DND-41 (cell line): ENCODE measurements at regions not wholly inside any gene's neighbourhood (a gene's known extent, or its start where the extent isn't known, plus 50 kb on each side); places are given as distances from the start of the nearest gene placed in this dataset.

Source experiments
- ATAC-seq: fragments of 200-7000 bp; cut with Tn5 transposase; 3 replicates; pipeline ENCODE4 v1.9.1; 2021; ENCODE audit warnings: low read depth; ENCODE audit not compliant: insufficient read depth
- DNase-seq: peaks from one replicate; pipeline ENCODE4 v3.0.0-alpha.2; 2020
- H2AFZ ChIP-seq: 2 replicates; pipeline ENCODE4 v1.6.0; 2012; ENCODE audit warnings: low read depth, low read length
- H3K27ac ChIP-seq: 2 replicates; pipeline ENCODE4 v1.5.1; 2012; ENCODE audit warnings: low read length, inconsistent platforms
- H3K27me3 ChIP-seq: fragments of 200-600 bp; sonication (generic); 2 replicates; pipeline ENCODE4 v1.6.0; 2012; ENCODE audit warnings: low read length, mild to moderate bottlenecking, inconsistent platforms; ENCODE audit not compliant: insufficient read depth, poor library complexity
- H3K36me3 ChIP-seq: 2 replicates; pipeline ENCODE4 v1.5.1; 2012; ENCODE audit warnings: low read length, inconsistent platforms; ENCODE audit not compliant: insufficient read depth
- H3K4me1 ChIP-seq: 2 replicates; pipeline ENCODE4 v1.5.1; 2012; ENCODE audit warnings: mild to moderate bottlenecking, low read length; ENCODE audit not compliant: insufficient read depth
- H3K4me2 ChIP-seq: 2 replicates; pipeline ENCODE4 v1.6.0; 2012; ENCODE audit warnings: mild to moderate bottlenecking, moderate library complexity, low read length, inconsistent platforms; ENCODE audit not compliant: insufficient read depth
- H3K4me3 ChIP-seq, 2 experiments: fragments of 200-600 bp in 1 of 2; shearing (Covaris generic) in 1 of 2; 2 replicates each; pipeline ENCODE4 v1.5.1; 2012 to 2016; ENCODE audit warnings: inconsistent platforms in 2 of 2, low read length in 2 of 2, mild to moderate bottlenecking in 2 of 2, low read depth in 1 of 2, moderate library complexity in 1 of 2
- H3K79me2 ChIP-seq: 2 replicates; pipeline ENCODE4 v1.6.0; 2012; ENCODE audit warnings: low read length, inconsistent platforms; ENCODE audit not compliant: insufficient read depth
- H3K9ac ChIP-seq: 2 replicates; pipeline ENCODE4 v1.6.0; 2012; ENCODE audit warnings: low read depth, mild to moderate bottlenecking, inconsistent platforms, low read length, moderate library complexity
- H3K9me3 ChIP-seq: 2 replicates; pipeline ENCODE4 v1.5.1; 2012; ENCODE audit warnings: low read length, moderate library complexity, mild to moderate bottlenecking, inconsistent platforms; ENCODE audit not compliant: insufficient read depth, severe bottlenecking
- H4K20me1 ChIP-seq: 2 replicates; pipeline ENCODE4 v1.6.0; 2012; ENCODE audit warnings: low read length; ENCODE audit not compliant: insufficient read depth
- CTCF ChIP-seq: IDR thresholded peaks from 2 replicates; pipeline ENCODE4 v1.5.1; 2012; ENCODE audit warnings: borderline replicate concordance, low read length, moderate library complexity, mild to moderate bottlenecking; ENCODE audit not compliant: poor library complexity, severe bottlenecking; ENCODE audit errors: extremely low read depth
- EZH2 ChIP-seq: IDR thresholded peaks from 3 replicates; pipeline ENCODE4 v1.6.1; 2012; ENCODE audit warnings: borderline replicate concordance, low read depth, mild to moderate bottlenecking, moderate library complexity, low read length, inconsistent platforms; ENCODE audit not compliant: severe bottlenecking

- Histone ChIP-seq H3K4me2 (no peak overlapping the region), H3K4me1 (no peaks in the 10 kb centered on the region), H2AFZ (no peak overlapping the region), H3K4me3 (no peak overlapping the region), H3K9ac (no peak overlapping the region), H3K9me3 (no peaks in the 10 kb centered on the region), H3K79me2 (no peaks in the 10 kb centered on the region), H4K20me1 (no peaks in the 10 kb centered on the region), H3K27me3 (no peaks in the 10 kb centered on the region), H3K36me3 (no peaks in the 10 kb centered on the region), H3K27ac (no peak overlapping the region)
- TF ChIP-seq CTCF, result no peak
- no peak for TF ChIP-seq EZH2
- no peak for ATAC-seq
- DNase-seq, result no peak
Observed at GRCh38 chrX:109943092-109943739, 59.7 kb upstream of the TMEM164 start.

DNA sequence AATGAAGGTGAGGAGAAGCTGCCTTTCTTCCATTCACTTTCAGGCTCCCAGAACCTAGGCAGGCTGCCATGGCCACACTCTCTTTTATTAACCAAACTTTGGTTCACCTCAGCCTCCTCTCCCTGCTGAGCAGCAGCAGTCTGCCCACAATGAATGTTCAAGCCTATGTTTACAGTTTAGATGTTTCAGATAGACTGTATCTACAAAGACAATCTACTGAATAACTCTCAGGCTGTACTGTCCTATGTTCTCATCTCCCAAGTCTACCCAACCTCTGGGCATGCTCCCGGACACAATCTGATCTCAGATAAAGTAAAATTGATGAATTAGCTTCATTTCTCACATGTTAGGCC lies 59.2 kb upstream of the TMEM164 start:
- H3K27ac ChIP-seq, result no peak overlapping the region
- H4K20me1 ChIP-seq, result no peaks in the 10 kb centered on the region
- ATAC-seq, result no peak
- no peak overlapping the region for H3K4me3 ChIP-seq
- no peaks in the 10 kb centered on the region for H3K4me1 ChIP-seq
- DNase-seq, result no peak
- H3K4me2 ChIP-seq, result no peak overlapping the region
- H3K36me3 ChIP-seq, result no peaks in the 10 kb centered on the region
- H3K27me3 ChIP-seq, result no peaks in the 10 kb centered on the region
- H3K9ac ChIP-seq, result no peak overlapping the region
- no peak overlapping the region for H2AFZ ChIP-seq
- TF ChIP-seq CTCF (no peak), EZH2 (no peak)
- no peaks in the 10 kb centered on the region for H3K79me2 ChIP-seq
- H3K9me3 ChIP-seq, result no peaks in the 10 kb centered on the region

GRCh38 chrX:109952050-109952449 lies 50.9 kb upstream of the TMEM164 start:
- no peak for ATAC-seq
- Histone ChIP-seq H3K27me3 (no peaks in the 10 kb centered on the region), H3K4me3 (no peak overlapping the region), H4K20me1 (no peaks in the 10 kb centered on the region), H3K9me3 (no peaks in the 10 kb centered on the region), H3K9ac (no peak overlapping the region), H3K4me1 (no peaks in the 10 kb centered on the region), H3K4me2 (no peak overlapping the region), H3K36me3 (no peaks in the 10 kb centered on the region), H3K27ac (no peak overlapping the region), H2AFZ (no peak overlapping the region), H3K79me2 (no peaks in the 10 kb centered on the region)
- no peak for DNase-seq
- TF ChIP-seq EZH2 (no peak), CTCF (no peak)
